ENCODE measurements at regions not wholly inside any gene's neighbourhood (a gene's known extent, or its start where the extent isn't known, plus 50 kb on each side); places are given as distances from the start of the nearest gene placed in this dataset.

GRCh38 chr4:140300271-140300970 is 73.0 kb upstream of the SCOC start:
- no peak overlapping the region for H3K4me3 ChIP-seq (ENCODE audit: low read depth, low read length)
- peaks cover 15% of the 10 kb centered on the region; the same call in 1 of the 2 replicates for H3K4me1 ChIP-seq
- no peaks in the 10 kb centered on the region for H3K36me3 ChIP-seq
- H3K9me3 ChIP-seq, result no peaks in the 10 kb centered on the region
- no peak for TF ChIP-seq CTCF (IDR thresholded peaks at IDR 0.05; ENCODE audit: low read depth, low read length)
- DNase-seq, result no peak
- no peaks in the 10 kb centered on the region for H3K27me3 ChIP-seq

DNA sequence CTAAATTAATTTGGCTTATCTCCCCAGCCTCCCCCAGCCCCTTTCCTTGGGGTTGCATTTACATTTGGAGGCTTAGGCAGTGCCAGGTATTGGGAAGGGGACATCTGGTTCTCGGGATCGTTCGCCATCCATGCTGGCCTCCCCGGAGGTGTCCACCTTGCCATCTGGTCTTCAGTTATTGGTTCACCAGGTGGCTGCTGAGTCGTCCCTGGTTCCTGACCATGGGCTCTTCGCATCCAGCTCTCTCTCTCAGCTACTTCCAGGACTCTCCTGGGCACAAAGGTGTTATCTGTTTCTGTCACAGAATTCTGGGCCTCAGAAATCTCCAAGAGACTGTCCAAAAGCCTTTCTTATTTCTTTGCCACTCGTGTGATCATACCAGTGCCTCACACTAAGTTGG is 75.4 kb upstream of the SCOC start:
- Histone ChIP-seq H3K36me3 (no peaks in the 10 kb centered on the region), H3K27me3 (no peaks in the 10 kb centered on the region), H3K4me1 (peaks cover 17% of the 10 kb centered on the region; the same call in 1 of the 2 replicates), H3K9me3 (no peaks in the 10 kb centered on the region), H3K4me3 (ENCODE audit: low read depth, low read length) (no peak overlapping the region)
- DNase-seq, result no peak
- TF ChIP-seq CTCF (IDR thresholded peaks at IDR 0.05; ENCODE audit: low read depth, low read length), result no peak

GRCh38 chr4:140297221-140297570 is 76.2 kb upstream of the SCOC start:
- TF ChIP-seq CTCF (IDR thresholded peaks at IDR 0.05; ENCODE audit: low read depth, low read length), result no peak
- no peaks in the 10 kb centered on the region for H3K9me3 ChIP-seq
- no peaks in the 10 kb centered on the region for H3K27me3 ChIP-seq
- peak; percentile 51 for DNase-seq
- H3K4me3 ChIP-seq (ENCODE audit: low read depth, low read length), result peak overlapping the region; percentile 40
- H3K4me1 ChIP-seq, result peaks cover 17% of the 10 kb centered on the region; the same call in 1 of the 2 replicates
- H3K36me3 ChIP-seq, result no peaks in the 10 kb centered on the region

GRCh38 chr4:140296335-140297220 is 76.9 kb upstream of the SCOC start:
- peak overlapping the region; percentile 40 for H3K4me3 ChIP-seq (ENCODE audit: low read depth, low read length)
- H3K27me3 ChIP-seq, result no peaks in the 10 kb centered on the region
- no peaks in the 10 kb centered on the region for H3K36me3 ChIP-seq
- H3K4me1 ChIP-seq, result peaks cover 18% of the 10 kb centered on the region
- TF ChIP-seq CTCF (IDR thresholded peaks at IDR 0.05; ENCODE audit: low read depth, low read length), result no peak
- peak; percentile 56 for DNase-seq
- no peaks in the 10 kb centered on the region for H3K9me3 ChIP-seq

- H3K9me3 ChIP-seq, result no peaks in the 10 kb centered on the region
- H3K4me3 ChIP-seq (ENCODE audit: low read depth, low read length), result no peak overlapping the region
- no peak for DNase-seq
- no peaks in the 10 kb centered on the region for H3K27me3 ChIP-seq
- no peak for TF ChIP-seq CTCF (IDR thresholded peaks at IDR 0.05; ENCODE audit: low read depth, low read length)
- H3K4me1 ChIP-seq, result peaks cover 24% of the 10 kb centered on the region
- H3K36me3 ChIP-seq, result no peaks in the 10 kb centered on the region
These were observed 79.5 kb upstream of the SCOC start for GRCh38 chr4:140293979-140294378.

- H3K36me3 ChIP-seq, result no peaks in the 10 kb centered on the region
- H3K27me3 ChIP-seq, result no peaks in the 10 kb centered on the region
- H3K9me3 ChIP-seq, result no peaks in the 10 kb centered on the region
- peak; percentile 50 for DNase-seq
- H3K4me1 ChIP-seq, result peaks cover 16% of the 10 kb centered on the region
- no peak for TF ChIP-seq CTCF (IDR thresholded peaks at IDR 0.05; ENCODE audit: low read depth, low read length)
- no peak overlapping the region for H3K4me3 ChIP-seq (ENCODE audit: low read depth, low read length)
These were observed 82.2 kb upstream of the SCOC start for GRCh38 chr4:140291259-140291658.

Measured in BE2C (cell line).